SK-MEL-5 (cell line): ENCODE measurements at regions not wholly inside any gene's neighbourhood (a gene's known extent, or its start where the extent isn't known, plus 50 kb on each side); places are given as distances from the start of the nearest gene placed in this dataset.

Experiments
- DNase-seq: peaks from one replicate; pipeline ENCODE4 v3.0.0-alpha.2; 2016; ENCODE audit warnings: low read depth, low spot score
- in situ Hi-C: cut with HindIII; loops from 2 replicates; pipeline ENCODE4 v1.10.0; 2016; ENCODE audit warnings: low sequenced_read_pairs, high pct_unique_total_duplicates, low pct_unique_long_range_greater_than_20kb

GRCh38 chr2:126770466-126770865 lies 114.5 kb downstream of the GYPC start:
- in situ Hi-C loops = no loop called here
- no peak for DNase-seq

- in situ Hi-C loops = no loop called here
- no peak for DNase-seq
These were observed 115.1 kb downstream of the GYPC start for GRCh38 chr2:126771094-126771493.

DNA sequence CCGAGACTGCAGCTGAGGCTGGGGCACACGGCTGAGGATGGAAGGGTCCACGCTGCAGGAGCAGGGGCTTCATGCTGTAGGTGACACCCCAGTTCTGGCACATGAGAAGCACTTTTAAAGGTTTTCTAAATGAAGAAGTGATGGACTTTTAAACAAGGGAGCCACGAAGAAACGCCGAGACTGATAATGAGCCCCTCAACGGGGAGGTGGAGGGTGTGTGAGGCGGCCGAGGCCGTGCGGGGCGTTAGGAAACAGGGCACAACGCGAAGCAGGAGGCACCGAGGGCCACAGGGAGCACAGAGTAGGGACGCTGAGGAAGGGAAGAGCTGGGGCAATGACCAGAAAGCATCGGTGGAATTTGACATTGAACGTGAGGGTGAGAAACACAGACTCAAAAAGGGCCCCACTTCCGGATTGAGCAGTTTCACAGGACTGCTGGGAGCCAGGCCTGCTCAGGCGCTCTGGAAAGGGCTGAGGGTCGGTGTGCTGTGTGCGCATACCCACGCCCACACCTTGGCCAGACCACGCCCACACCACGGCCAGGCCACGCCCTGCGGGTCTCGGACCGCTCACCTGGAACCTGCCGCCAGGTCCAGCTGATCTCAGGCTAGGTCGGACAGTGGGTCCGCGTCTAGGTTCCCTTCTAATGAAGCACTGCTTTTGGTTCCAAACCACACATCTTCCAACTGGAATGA lies 115.7 kb downstream of the GYPC start:
- no peak for DNase-seq
- in situ Hi-C loops = no loop called here

DNA sequence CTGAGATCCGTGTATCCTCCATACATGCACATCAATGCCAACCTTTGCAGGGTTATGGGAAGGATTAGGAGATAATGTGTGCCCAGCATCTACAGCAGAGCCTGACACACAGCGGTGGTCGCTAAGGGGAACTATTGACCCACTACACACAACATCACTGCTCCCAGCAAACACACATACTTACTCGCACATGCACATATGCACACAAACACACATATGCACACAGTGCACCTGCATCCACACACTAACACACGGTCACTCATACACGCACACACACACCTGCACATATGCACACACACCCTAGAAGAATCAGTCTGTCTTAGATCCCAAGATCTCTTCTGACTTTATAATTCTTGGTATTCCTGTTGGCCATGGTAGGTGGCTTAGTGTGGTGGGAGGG lies 118.3 kb downstream of the GYPC start:
- in situ Hi-C loops = no loop called here

DNA sequence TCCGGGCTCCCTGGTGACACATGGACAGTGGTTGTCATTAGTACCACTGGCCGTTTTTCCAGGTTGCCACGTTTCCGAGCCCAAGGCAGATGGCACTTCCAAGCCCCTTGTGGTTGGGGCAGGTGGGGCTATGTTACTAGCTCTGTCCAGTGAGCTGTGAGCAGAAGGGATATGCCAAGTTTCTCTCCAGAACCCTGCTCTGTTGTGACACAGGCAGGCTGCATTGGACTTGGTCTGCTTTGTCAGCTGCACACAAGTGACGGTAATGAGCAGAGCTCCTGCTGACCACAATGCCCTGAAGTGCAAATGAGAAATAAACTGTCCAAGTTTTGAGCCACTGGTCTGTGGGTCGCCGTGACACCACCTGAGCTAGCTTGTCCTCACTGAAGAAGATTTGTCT lies 118.8 kb downstream of the GYPC start:
- DNase-seq = no peak
- in situ Hi-C loops = no loop called here

More for the DNA sequence above, 118.3 kb downstream of the GYPC start:
- no peak for DNase-seq

- in situ Hi-C loops = no loop called here
- no peak for DNase-seq
These were observed 119.5 kb downstream of the GYPC start for GRCh38 chr2:126775300-126775985.

DNA sequence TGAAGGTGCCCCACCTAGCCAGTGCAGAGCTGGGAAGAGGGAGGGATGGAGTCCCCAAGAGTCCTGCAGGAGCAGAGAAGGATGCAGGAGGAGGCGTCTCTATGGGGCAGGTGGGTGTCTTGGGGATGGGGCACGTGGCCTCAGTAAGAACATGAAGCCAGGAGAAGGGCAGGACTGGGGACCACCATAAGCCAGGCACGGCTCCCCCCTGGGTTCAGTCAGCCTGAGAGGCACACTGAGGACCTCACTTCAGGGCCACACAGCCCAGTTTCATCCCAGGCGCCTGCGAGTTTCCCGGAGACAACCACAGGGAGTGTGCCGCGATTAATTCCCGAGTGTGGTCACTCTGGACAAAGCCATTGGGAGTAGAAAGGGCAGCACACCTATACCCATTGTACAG lies 120.3 kb downstream of the GYPC start:
- in situ Hi-C loops = no loop called here

DNA sequence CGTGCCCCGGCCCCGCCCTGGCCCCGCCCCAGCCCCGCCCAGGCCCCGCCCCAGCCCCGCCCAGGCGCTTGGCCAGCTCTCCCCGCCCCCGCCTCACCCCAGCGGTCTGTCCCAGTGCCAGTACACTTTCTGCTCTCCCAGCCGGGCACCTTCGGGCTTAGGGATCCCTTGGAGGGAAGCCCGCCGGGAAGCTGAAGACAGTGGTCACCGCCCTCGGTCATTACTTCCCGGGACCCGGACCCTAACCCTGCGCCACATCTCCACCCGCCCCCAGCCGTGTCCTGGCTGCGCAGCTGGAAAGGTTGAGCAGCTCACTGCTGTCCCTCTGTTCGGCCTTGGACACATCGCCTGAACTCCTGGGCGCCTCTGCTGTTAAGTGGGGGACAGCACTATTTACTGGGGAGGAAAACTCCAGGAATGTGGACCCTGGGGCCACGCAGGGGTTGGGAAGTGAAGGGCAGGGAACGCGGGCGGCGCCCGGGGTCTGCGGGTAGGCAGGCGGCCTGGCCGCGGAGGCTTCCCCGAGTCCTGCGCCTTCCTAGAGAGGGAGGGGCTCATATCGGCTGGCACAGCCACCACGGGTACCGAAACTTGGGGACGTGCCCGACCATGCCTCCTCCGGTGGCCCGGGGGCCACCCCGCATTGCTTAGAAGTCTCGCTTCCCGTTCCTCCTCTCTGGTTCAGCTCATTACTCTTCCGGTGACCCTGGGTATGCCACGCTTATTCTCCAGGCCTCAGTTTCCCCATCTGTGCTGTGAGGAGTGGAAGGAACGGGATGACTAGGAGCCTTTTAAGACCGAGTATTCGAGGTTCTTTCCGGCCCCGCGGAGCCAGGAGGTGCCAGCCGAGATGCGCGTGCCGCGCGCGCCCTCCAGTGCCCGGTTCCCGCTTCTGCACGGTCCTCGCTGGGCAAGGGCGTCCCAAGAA lies 121.0 kb downstream of the GYPC start:
- peak; percentile 68 for DNase-seq
- in situ Hi-C loops = no loop called here

More for the DNA sequence above, 120.3 kb downstream of the GYPC start:
- DNase-seq = no peak

DNA sequence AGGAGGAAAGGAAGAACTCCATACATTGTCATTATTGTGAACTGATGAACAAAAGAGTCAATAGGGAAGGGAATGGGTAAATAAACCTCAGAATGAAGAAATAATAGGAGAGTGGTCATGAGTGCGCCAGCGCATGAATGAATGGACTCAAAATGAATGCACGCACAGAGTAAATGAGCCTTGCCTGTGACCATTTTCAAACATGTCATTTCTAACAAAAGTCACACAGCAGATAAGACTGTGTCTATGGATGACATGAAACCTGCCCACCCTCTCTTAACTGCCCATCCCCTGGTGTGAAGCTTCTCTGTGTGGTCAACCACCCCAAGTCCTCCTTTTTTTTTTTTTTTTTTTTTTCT lies 121.1 kb upstream of the TEX51 start:
- in situ Hi-C loops = no loop called here
- DNase-seq = no peak

GRCh38 chr2:126778561-126779501 lies 119.9 kb upstream of the TEX51 start:
- in situ Hi-C loops = no loop called here

GRCh38 chr2:126781206-126781605 lies 117.5 kb upstream of the TEX51 start:
- in situ Hi-C loops = no loop called here

More at GRCh38 chr2:126778561-126779501, 119.9 kb upstream of the TEX51 start:
- no peak for DNase-seq

DNA sequence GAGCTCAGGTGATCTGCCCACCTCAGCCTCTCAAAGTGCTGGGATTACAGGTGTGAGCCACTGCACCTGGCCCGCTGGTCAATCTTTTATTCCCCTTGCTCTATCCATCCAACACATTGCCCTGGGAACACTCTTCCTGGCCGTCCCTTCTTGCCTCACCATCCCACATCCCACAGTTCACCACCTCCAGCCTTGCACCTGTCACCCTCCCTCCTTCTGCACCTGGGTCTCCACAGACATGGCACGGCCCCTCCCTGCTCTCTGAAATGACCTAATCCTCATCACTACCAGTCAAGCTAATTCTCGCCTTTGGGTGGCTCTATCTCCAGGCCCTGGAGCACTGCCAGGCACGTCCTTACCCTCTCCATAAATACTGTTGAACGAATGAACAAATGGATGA lies 116.9 kb upstream of the TEX51 start:
- DNase-seq = no peak
- in situ Hi-C loops = no loop called here

More at GRCh38 chr2:126781206-126781605, 117.5 kb upstream of the TEX51 start:
- DNase-seq = no peak

GRCh38 chr2:126782648-126783047 lies 116.0 kb upstream of the TEX51 start:
- in situ Hi-C loops = no loop called here

GRCh38 chr2:126783341-126783740 lies 115.3 kb upstream of the TEX51 start:
- in situ Hi-C loops = no loop called here
- no peak for DNase-seq

More at GRCh38 chr2:126782648-126783047, 116.0 kb upstream of the TEX51 start:
- DNase-seq = no peak

- in situ Hi-C loops = no loop called here
- peak; percentile 14 for DNase-seq
These were observed 114.6 kb upstream of the TEX51 start for GRCh38 chr2:126784045-126784444.

GRCh38 chr2:126784621-126785020 lies 114.1 kb upstream of the TEX51 start:
- DNase-seq = no peak
- in situ Hi-C loops = no loop called here

DNA sequence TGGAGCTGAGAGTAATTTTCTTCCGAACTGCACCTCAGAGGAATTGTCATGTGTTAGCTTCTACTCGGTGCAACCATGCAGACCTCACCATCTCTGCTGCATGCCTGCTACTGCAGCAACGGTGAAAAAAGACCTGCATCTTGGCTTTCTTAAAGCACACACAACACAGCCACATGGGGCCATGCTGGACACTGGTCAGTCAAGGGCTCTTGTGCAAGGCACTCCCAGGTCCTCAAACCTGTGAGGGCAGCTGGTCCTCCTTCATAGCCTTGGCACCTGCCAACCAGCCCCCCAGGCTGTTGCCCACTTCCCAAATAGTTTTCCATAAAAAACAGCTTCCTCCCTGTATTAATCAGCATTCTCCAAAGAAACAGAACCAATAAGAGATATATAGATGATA lies 113.5 kb upstream of the TEX51 start:
- no peak for DNase-seq
- in situ Hi-C loops = no loop called here
